Activated T-helper 9 cell treated with anti-CD3 and anti-CD28 coated beads, Interleukin-2, amount 50 U/mL, for 16 hours (primary cell): ENCODE measurements at regions not wholly inside any gene's neighbourhood (a gene's known extent, or its start where the extent isn't known, plus 50 kb on each side); places are given as distances from the start of the nearest gene placed in this dataset.

Experiments
- DNase-seq: peaks from one replicate; pipeline ENCODE4 v3.0.0-alpha.2; 2020; ENCODE audit warnings: low read depth

- DNase-seq: no peak
Observed at GRCh38 chr20:40806929-40807820, 118.1 kb upstream of the MAFB start.

GRCh38 chr20:40807821-40808170 is 118.8 kb upstream of the MAFB start:
- no peak for DNase-seq

DNA sequence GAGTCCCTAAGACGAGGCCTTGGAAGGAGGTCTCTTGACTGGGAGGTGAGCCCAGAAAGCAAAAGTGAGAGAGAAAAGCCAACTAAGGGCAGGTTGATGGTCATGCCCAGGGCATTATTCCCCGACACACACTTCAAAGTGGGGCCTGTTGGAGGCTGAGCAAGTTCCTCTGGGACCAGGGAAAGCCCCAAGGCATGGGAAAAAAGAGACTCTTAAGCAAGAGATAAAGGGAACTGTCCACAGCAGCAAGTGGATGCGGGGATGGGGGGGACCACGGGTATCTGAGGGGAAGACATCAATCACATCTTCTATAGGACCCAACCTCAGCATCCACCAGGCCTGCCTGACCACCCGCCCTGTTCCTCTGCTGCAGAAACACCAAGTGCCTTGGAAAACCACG is 119.9 kb upstream of the MAFB start:
- DNase-seq: no peak

- no peak for DNase-seq
Observed at GRCh38 chr20:40809361-40809760, 120.3 kb upstream of the MAFB start.

- DNase-seq: no peak
Observed at GRCh38 chr20:40810332-40811000, 121.4 kb upstream of the MAFB start.

GRCh38 chr20:40811004-40811403 is 122.0 kb upstream of the MAFB start:
- no peak for DNase-seq

GRCh38 chr20:40811660-40812414 is 122.8 kb upstream of the MAFB start:
- no peak for DNase-seq

DNA sequence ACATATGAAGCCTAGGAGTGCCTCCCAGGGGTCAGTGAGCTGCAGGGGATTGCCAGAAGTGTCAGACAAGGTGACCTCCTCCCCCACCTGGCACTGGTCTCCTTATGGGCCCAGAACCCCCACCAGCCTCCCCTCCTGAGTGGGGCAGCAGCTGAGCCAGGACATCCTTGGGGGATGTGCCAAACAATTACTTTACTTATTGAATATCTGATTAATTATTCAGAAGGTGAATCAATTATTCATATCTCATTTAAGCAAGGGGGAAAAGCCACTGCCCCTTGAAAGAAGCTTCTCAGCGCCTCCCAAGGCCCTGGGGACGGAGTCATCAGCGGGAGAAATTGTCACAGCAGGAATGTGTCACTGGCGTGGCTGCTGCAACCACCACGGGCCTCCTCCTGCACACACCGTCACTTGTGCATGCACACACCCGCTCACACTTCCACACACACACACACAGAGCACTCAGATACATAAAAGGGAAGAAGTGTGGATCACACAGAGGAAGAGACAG is 123.4 kb upstream of the MAFB start:
- DNase-seq: no peak

DNA sequence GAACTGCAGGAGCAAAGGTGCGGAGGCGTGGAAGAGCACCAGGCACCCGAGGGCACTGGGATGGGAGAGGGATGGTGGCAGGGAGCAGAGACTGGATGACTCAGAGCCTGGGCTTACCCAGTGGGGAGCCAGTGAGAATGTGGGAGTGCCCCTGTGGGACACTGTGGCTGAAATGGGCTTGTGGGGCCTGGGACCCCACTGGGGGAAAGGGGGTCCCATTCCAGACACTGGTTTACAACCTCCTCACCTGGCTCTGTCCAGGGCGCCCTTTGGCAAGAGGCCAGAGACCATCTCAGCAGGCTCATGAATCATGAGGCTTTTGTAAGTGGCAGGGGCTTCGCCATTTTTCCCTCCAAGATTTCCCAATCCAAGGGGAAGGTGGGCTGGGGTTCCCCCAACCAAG is 124.0 kb upstream of the MAFB start:
- no peak for DNase-seq

- DNase-seq: no peak
Observed at GRCh38 chr20:40813708-40814630, 124.9 kb upstream of the MAFB start.

- no peak for DNase-seq
Observed at GRCh38 chr20:40814631-40814960, 125.6 kb upstream of the MAFB start.

DNA sequence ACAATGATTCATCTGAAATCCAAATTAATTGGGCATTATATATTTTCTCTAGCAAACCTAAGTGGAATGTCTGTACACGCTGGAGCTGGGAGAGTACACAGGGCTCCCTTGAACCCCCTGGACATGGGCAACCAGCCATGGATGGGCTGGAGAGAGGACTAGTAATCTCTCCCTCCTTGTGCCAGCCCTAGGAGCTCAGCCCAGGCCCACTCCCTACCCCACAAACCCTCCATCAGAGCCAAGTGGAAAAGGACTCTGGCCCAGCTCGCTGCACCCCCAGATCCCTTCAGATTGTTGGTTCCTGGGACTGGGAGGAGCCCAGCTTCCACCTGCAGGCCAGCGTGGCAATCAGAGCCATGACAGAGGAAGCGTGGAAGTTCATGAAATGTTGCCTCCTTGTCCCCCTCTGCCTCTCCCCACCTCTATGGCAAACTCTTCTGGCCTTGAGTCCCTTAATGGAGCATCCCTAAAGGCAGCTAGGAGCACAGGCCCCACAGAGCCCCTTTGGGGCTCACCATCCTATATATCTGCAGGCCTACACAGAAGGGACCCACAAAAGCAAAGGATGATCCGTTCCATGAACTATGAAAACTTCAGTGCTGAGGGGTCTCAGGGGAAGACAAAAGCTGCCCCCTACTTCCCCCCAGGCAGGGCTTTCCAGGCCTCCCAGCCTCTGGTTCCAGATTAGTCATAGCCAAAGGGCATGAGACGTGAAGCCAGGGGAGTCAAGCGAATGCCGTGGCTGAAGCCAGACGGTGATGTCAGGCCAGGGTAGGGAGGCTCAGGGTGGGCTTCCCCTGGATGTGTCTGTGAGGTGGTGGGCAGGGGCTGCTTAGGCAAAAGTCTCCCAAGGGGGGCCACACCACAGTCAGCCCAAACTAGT is 126.4 kb upstream of the MAFB start:
- DNase-seq: no peak

- no peak for DNase-seq
Observed at GRCh38 chr20:40816039-40816352, 127.0 kb upstream of the MAFB start.

DNA sequence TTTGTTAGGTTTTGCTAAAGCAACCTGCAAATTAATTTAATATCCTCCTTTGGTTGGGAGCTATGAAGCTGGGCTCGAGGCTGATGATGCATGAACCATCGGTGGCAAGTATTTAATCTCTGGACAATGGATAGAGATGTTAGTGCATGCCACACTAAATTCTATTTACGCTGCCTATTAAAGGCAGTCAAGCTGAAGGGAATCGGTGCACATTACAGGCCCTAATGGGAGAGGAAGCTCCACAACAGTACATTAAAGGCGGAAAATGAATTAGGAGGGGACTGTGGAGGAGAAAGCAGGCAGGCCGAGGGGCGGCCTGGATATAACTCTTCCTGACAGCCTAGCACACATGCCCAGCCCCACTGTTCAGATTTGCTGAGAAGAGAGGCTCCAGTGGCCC is 132.4 kb upstream of the MAFB start:
- no peak for DNase-seq

DNA sequence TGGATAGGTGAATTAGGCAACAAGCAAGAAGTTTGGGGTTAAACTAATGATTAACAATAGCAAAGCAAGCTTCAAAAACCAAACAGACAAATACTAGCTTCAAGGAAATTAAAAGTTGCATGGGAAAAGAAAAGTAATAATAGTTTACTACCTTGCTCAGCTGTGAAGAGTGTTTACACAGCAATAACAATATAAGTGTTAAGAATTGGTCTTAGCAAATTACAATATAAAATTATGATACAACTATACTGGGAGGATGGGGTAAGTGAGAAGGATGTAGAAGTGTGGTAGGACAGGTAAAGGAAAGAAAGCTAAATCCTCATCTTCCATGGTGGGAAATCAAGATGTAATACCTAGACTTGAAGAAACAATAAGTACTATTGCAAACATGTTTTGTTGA is 137.7 kb upstream of the MAFB start:
- DNase-seq: no peak

DNA sequence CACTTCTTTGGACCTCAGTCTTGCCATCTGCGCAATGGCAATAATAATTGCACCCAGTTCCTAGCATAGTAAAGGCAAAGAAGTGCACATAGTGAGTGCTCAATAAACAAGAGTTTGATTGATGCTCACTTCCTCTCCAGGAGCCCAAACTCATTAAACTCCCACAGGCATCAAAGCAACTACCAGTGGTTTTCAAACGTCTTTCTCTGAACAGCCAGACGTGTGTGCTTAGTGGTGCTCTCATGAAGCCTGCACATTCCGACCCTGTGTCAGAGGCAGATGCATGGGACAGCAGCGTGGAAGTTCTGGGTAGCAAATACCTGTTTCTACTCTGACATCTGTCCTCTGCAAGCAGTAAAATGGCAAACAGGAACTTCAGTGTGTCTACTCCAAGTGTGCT is 146.3 kb upstream of the MAFB start:
- no peak for DNase-seq

GRCh38 chr20:40838509-40838908 is 149.5 kb upstream of the MAFB start:
- no peak for DNase-seq

DNA sequence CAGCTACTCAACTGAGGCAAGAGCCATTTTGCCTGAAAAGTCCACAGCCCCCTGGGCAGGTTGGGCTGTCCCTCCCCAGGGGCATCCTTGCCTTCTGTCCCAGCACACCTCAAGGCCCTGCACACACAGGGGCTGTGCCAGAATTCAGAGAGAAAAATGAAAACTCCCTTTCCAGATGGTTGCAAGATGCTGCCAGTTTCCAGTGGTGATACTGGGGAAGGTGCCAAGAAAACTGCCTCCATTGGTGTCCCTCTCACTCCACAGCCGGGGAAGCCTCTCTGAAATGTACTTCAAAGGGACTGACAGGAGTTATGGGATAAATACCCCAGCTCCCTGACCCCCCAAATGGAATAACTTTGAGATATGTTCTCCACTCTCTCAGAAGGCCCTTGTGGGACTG is 154.2 kb upstream of the MAFB start:
- DNase-seq: no peak

GRCh38 chr20:40844332-40844731 is 155.3 kb upstream of the MAFB start:
- DNase-seq: no peak

GRCh38 chr20:40848096-40848495 is 159.1 kb upstream of the MAFB start:
- DNase-seq: no peak

GRCh38 chr20:40848526-40848925 is 159.5 kb upstream of the MAFB start:
- no peak for DNase-seq
